Heart right ventricle (tissue), 16 donors: ENCODE measurements at regions not wholly inside any gene's neighbourhood (a gene's known extent, or its start where the extent isn't known, plus 50 kb on each side); places are given as distances from the start of the nearest gene placed in this dataset.

Source experiments
- ATAC-seq, 8 donors: fragments of 200-7000 bp; cut with Tn5 transposase; one replicate each; pipeline ENCODE4 v1.9.1; 2020; ENCODE audit warnings: mild to moderate bottlenecking in 8 of 8, moderate library complexity in 8 of 8, moderate number of reproducible peaks in 1 of 8
- DNase-seq, 2 donors: peaks; one replicate each; pipeline ENCODE4 v3.0.0-alpha.2; 2020
- H3K27ac ChIP-seq, 10 donors: fragments of 200-600 bp; sonication (generic) in 2 of 10; one replicate each; pipeline versions ENCODE4 v1.5.0 to v1.8.0; 2020 to 2022; ENCODE audit warnings: mild to moderate bottlenecking in 3 of 10
- H3K27me3 ChIP-seq, 7 donors: fragments of 200-600 bp; one replicate each; pipeline ENCODE4 v1.8.0; 2021 to 2022; ENCODE audit warnings: mild to moderate bottlenecking in 2 of 7
- H3K36me3 ChIP-seq, 9 donors: fragments of 200-600 bp; sonication (generic) in 1 of 9; one replicate each; pipeline versions ENCODE4 v1.5.0 to v1.8.0; 2020 to 2022; ENCODE audit warnings: mild to moderate bottlenecking in 2 of 9
- H3K4me1 ChIP-seq, 9 donors: fragments of 200-600 bp; sonication (generic) in 1 of 9; one replicate each; pipeline versions ENCODE4 v1.5.0 to v1.8.0; 2020 to 2022; ENCODE audit warnings: mild to moderate bottlenecking in 4 of 9
- H3K4me3 ChIP-seq, 10 donors: fragments of 200-600 bp; sonication (generic) in 2 of 10; one replicate each; pipeline versions ENCODE4 v1.5.0 to v1.8.0; 2020 to 2022; ENCODE audit warnings: mild to moderate bottlenecking in 7 of 10, moderate library complexity in 2 of 10
- H3K9me3 ChIP-seq, 11 donors: fragments of 200-600 bp in 10 of 11; sonication (generic) in 2 of 11; one replicate each; pipeline versions ENCODE4 v1.5.0 to v1.8.0; 2013 to 2022; ENCODE audit warnings: mild to moderate bottlenecking in 2 of 11, control low read depth in 1 of 11, moderate library complexity in 1 of 11
- CTCF ChIP-seq, 9 donors: fragments of 200-600 bp; sonication (generic) in 2 of 9; IDR thresholded peaks; one replicate each; pipeline versions ENCODE4 v1.5.0 to v1.8.0; 2021 to 2022; ENCODE audit warnings: antibody characterized with exemption in 9 of 9, mild to moderate bottlenecking in 5 of 9, moderate library complexity in 1 of 9
- WGBS, 2 donors: extraction: QIAGEN DNeasy Blood & Tissue Kit; methylation state at CpG; one replicate each; pipeline ENCODE4 v1.1.7; 2013; ENCODE audit warnings: inconsistent platforms in 1 of 2; 5-methylcytosine and 5-hydroxymethylcytosine counted together
- intact Hi-C, 10 donors: fragments of 100-400 bp; cut with DNase I; formaldehyde crosslinking; loops; one replicate each; pipeline versions ENCODE4 v1.11.1 to v1.14.2; 2022
- donor health status: Arrhythmogenic right ventricular cardiomyopathy.
- donor health status: ischemic (EF 13 %, LVEDD 7.1; RV severe dilation, severe dysfunction).
- donor health status: healthy with polysubstance abuse.
- donor health status: DM: no; HTN: yes; CAD: no.
- donor health status: DM: no; HTN: no; CAD: no.
- donor health status: ischemic (EF 25% LVEDD 6.9; RV normal size, moderate dysfunction).
- donor health status: ischemic (EF 25% LVEDD 5.7; RV mildly dilated, moderate dysfunction).
- donor health status: healthy.
- donor health status: DM: yes; HTN: yes; CAD: no.
- donor health status: Ischemic cardiomyopathy.
- donor health status: ischemic (EF 35%, LVEDD 5.7; RV mildly dilated, moderate dysfunction).
- donor health status: nonischemic (EF 11% LVEDD 7.7; RV severe dilation, severe dysfunction).
- donor health status: DM: yes; HTN: yes; CAD: no.
- donor health status: PGD.
- donor health status: ischemic (EF 29% LVEDD 5.4; RV normal size, mild dysfunction).
- donor health status: nonischemic (EF 23%, LVEDD 6.1; RV moderate dilation, normal function).

GRCh38 chr1:58255192-58255591 is 291.3 kb downstream of the OMA1 start:
- Histone ChIP-seq H3K9me3 (peaks cover 0 to 6% (median 0%) of the 10 kb centered on the region in 11 donors), H3K4me3 (no peak overlapping the region), H3K27me3 (peaks cover 0 to 15% (median 1%) of the 10 kb centered on the region in 7 donors), H3K36me3 (no peaks in the 10 kb centered on the region), H3K4me1 (peaks cover 0 to 11% (median under 1%) of the 10 kb centered on the region in 9 donors), H3K27ac (no peak overlapping the region)
- no peak for DNase-seq
- whole genome bisulfite sequencing, 2 donors = 73 to 76% methylated on average over 3 to 4 of the region's 4 CpGs
- TF ChIP-seq CTCF (IDR thresholded peaks at IDR 0.05) = no peak
- ATAC-seq = no peak
- intact Hi-C loops = no loop called here

DNA sequence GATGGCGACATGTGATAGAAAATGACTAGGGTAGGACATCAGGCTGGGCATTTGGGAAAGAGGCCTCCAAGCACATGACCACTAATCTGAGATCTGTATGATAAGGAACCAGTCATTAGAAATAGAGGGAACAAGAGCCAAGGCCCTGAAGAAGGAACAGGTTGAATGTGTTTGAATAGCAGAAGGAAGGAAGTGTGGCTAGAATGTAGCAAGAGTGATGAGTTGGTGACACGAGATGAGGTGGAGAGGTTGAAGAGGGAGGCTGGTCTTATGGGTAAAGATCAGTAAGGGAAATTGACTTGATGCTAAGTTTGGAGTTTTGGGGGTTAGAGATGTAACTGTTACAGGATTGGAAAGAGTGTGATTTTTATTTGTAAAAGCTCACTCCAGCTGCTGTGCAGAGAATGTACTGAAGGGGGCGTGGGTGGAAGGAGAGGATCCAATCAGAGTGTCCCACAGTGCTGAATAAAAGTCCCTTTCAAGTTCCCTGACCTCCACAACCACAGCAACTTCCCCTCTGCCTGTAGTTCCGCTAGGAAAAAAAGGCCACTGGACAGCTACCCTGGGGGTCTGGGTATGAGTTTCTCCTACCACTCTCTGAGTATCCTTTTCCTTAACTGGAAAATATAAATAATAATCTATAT is 295.0 kb downstream of the OMA1 start:
- Histone ChIP-seq H3K27me3 (peaks cover 0 to 45% (median 38%) of the 10 kb centered on the region in 7 donors), H3K4me3 (no peak overlapping the region), H3K9me3 (peaks cover 0 to 6% (median 0%) of the 10 kb centered on the region in 11 donors), H3K27ac (no peak overlapping the region), H3K4me1 (peaks cover 0 to 33% (median 25%) of the 10 kb centered on the region in 9 donors), H3K36me3 (no peaks in the 10 kb centered on the region)
- intact Hi-C loops = no loop called here
- peak in 2 of 9 donors; percentile 25 to 34 for TF ChIP-seq CTCF (IDR thresholded peaks at IDR 0.05)
- DNase-seq (no peak), ATAC-seq (no peak)
- WGBS, 2 donors = 53 to 58% methylated on average over 4 of the region's 4 CpGs

GRCh38 chr1:58250587-58250948 is 296.0 kb downstream of the OMA1 start:
- no peak for TF ChIP-seq CTCF (IDR thresholded peaks at IDR 0.05)
- no peak for DNase-seq
- H3K27me3 ChIP-seq = peaks cover 0 to 49% (median 45%) of the 10 kb centered on the region in 7 donors

DNA sequence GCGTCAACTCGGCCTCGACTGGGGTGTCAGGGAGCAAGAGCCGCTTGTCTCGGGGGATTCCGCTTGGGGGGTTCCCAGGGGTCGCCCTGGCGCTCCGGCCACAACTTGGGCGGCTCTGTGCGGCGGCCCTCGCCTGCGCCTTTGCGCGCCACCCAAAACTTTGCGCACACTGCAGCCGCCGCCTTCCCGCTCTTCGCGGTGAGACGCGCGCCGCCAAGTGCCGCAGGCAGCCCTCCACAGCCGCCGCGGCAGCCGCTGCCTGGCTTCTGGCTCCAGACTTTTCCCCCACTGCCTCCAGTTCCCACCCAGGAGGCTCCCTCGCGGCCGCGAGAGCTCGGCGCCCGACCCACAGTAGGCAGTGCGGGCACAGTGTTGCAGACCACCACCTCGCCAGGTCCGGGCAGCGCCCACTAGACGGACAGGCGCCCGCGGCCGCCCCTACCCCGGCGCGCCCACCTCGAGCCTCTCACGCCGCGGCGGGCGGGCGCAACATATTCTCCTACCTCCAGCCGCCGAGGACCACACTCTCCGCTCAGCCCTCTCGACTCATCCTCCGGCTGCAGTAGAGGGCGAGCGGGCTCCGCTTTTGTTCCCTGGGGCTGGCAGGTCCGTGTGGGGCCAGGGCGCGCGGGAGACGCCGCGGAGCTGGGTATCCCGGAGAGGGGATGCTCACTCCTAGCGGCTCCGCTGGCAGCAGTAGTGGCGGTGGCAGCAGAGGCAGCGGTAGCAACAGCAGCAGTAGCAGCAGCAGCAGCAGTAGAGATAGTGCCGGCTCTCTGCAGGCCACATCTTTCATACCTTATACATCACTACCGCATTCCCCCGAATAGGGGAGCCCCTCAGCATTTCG is 296.6 kb downstream of the OMA1 start:
- TF ChIP-seq CTCF (IDR thresholded peaks at IDR 0.05) = peak in 3 of 9 donors; percentile 6 to 19 (median 15)
- H3K4me3 ChIP-seq = peak overlapping the region in 9 of 10 donors; percentile 32 to 57 (median 50)
- intact Hi-C loops = no loop called here
- no peaks in the 10 kb centered on the region for H3K36me3 ChIP-seq
- H3K9me3 ChIP-seq = no peaks in the 10 kb centered on the region
- peak; percentile 66 to 92 (median 84) for ATAC-seq
- no peak overlapping the region for H3K27ac ChIP-seq
- peaks cover 0 to 54% (median 49%) of the 10 kb centered on the region in 7 donors for H3K27me3 ChIP-seq
- peaks cover 0 to 33% (median 25%) of the 10 kb centered on the region in 9 donors for H3K4me1 ChIP-seq
- WGBS, 2 donors = 0 to 1% methylated on average over 72 to 81 of the region's 81 CpGs
- DNase-seq = peak; percentile 24 to 30

More at GRCh38 chr1:58250587-58250948, 296.0 kb downstream of the OMA1 start:
- Histone ChIP-seq H3K4me3 (peak overlapping the region in 8 of 10 donors; percentile 45 to 57 (median 50)), H3K27ac (no peak overlapping the region), H3K9me3 (peaks cover 0 to 5% (median 0%) of the 10 kb centered on the region in 11 donors), H3K4me1 (peaks cover 0 to 33% (median 25%) of the 10 kb centered on the region in 9 donors), H3K36me3 (no peaks in the 10 kb centered on the region)
- 10 to 11% methylated on average over 9 of the region's 9 CpGs for WGBS, 2 donors
- intact Hi-C loops = no loop called here
- ATAC-seq = peak in 1 of 8 donors; percentile 30
